ENCODE measurements at regions not wholly inside any gene's neighbourhood (a gene's known extent, or its start where the extent isn't known, plus 50 kb on each side); places are given as distances from the start of the nearest gene placed in this dataset.

DNA sequence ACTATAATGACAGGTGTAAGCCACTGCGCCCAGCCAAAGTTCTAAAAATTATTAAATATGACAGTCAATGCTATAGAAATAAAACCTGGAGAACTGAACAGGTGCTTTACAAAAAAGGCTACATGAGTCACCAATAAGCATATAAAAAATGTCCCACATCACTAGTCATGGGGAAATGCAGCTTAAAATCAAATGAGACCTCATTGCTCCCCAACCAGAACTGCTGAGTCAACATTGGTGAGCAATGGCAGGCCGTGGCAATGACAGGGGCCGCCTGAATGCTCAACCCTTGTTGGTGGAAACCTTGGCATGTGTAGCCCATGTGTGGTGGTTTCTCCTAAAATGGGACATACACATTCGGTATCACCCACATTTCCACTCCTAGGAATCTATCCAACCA lies 352.3 kb upstream of the KLF6 start:
- no peak for DNase-seq (ENCODE audit: extremely low read depth in 1 of 2, low read depth in 1 of 2)

DNA sequence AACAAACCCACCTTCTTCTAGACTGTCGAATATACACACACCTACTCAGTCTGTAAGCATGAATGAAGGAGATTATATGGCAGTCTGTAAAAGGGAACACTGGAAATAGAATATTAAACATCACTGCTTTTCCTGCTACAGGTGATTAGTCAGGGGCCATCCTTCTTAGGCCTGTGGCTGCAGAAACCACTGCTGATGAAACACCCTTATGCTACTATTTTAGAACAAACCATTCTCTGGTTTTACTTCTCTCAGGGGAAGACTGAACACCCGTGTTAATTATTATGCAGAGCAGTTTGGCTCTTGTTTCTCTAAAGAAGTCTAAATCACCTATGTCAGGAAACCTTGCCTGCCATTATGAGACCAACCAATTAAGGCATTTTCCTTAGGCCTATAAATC lies 351.1 kb upstream of the KLF6 start:
- no peak for DNase-seq (ENCODE audit: extremely low read depth in 1 of 2, low read depth in 1 of 2)

DNA sequence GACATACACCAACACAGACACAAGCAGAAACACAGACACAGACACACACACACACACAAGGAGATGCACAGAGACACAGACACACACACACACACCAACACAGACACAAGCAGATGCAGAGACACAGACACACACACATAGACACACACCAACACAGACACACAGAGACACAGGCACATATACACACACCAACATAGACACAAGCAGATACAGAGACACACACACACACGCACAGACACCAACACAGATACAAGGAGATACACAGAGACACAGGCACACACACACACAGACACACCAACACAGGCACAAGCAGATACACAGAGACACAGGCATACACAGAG lies 347.2 kb upstream of the KLF6 start:
- no peak for DNase-seq (ENCODE audit: extremely low read depth in 1 of 2, low read depth in 1 of 2)

DNA sequence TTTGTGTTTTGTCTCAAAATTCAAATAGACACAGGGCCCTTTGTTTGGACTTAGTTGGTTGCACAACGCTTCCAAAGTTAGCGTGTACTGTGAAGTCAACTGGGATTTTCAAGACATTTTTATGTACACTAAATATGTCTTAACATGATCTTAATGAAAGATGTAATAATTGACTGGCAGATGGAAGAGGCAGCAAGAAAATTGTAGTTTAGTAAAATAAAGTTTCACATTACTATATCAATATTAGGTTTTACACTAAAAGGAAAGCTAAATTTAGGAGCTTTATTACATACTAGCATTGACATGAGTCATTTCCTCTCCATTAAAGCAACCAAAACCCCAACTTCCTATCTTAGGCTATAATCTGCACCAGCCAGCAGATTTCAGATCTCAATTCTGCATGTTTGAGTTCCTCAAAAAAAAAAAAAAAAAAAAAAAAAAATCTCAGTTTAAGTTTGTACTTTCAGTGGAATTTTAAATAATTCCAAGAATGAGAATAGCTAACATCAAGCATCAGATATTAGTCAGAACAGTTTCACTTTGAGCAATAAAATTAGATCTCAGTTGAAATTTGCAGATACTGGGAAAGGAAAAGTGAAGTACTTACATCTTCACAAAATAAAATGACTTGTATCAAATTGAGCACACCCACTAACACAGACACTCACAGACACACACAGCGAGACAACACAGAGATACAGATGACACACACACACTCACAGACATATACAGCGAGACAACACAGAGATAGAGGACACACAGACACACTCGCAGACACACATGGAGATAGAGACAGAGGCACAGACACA lies 346.6 kb upstream of the KLF6 start:
- no peak for DNase-seq (ENCODE audit: extremely low read depth in 1 of 2, low read depth in 1 of 2)

DNA sequence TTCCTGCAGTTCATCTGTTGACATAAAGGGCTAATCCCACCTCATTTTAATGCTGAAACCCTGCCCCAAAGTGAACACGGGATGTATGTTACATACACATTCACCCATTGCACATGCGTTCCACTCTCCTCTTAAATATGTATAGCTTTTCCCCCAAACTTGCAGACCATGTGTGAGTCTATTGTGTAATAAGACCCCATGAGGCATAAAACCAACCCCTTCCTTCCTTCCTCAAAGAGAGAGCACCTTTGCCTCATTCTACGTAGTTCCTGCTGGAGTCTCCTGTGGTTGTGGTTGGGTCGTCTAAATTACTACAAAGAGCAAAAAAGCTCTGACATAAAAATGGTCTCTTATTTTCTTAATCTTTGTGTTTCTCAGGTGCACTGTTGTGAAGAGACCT lies 345.7 kb upstream of the KLF6 start:
- DNase-seq (ENCODE audit: extremely low read depth in 1 of 2, low read depth in 1 of 2) = no peak

DNA sequence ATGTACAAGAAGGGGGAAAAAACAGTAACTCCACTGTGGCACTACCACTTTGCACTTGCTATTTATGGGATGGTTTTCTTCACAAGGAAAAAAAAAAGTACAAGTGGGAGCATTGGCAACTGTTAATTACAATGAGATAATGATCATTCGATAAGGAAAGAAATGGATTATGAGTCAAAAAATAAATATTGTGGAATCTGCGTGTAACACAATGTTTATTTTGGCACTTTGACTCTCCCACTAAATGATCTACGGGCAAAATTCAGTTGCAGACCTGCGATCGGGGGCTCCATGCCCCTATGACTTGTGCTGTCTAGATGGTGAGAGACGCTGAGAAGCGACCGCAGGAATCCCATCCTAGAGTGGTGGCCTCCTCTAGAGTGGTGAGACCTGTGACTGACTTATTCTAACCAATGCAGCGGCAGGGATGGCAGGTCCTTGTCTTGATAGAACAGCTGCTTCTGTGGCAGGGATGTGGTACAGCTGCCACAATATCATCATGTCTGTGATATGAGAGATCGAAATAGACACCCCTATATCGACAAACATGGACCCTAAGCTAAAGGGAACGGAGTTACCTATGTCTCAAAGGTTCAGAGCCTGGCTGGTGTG lies 345.0 kb upstream of the KLF6 start:
- DNase-seq (ENCODE audit: extremely low read depth in 1 of 2, low read depth in 1 of 2) = no peak

DNA sequence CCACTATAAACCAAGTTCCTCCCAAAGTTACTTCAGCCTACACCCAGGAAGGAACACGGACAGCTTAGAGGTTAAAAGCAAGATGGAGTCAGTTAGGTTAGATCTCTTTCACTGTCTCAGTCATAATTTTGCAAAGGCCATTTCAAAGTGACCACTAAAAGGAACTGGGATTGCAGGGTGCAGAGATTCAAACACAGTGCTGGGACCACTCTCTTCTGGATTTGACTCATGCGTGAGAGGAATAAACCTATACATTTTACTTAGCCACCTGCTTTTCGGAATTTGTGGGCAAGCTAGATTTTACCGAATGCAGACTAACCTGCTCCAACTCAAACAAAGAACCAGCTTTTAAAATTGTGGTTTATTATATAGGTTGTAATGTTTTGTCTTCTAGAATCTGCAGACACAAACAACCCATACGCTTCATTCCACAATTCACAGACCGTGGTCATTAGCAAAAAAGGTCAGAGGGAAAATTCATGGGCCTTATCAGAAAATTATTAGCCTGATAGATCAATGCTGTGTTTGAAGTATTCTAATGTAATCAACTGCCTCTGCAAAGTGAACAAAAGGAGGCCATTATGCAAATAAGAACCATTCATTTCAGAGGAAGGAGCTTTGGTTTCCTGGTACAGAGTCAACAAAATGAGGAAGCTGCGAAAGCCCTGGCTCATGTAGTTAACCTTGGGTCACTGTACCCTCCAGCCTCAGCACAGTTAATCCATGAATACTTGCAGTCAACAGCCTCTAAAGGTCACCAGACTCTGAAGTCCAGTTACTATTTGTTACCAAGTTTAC lies 342.7 kb upstream of the KLF6 start:
- DNase-seq (ENCODE audit: extremely low read depth in 1 of 2, low read depth in 1 of 2) = no peak

DNA sequence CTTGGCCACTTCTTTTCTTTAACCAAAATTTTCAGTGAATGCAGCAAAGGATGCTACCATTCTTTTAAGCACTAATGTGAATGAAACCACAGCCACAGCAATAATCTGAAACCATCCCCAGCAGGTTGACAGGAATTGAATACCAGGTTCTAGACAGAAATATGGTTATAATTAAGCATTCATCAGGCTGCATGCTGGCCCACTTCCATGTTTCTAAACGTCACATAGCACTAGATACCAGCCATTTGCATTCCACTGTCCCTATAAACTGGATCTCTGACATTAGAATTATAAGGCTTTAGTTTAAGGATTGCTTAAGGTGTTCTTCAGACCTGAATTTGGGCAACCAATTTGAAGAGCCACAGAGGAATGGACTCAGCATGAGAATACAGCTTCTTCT lies 340.8 kb upstream of the KLF6 start:
- no peak for DNase-seq (ENCODE audit: extremely low read depth in 1 of 2, low read depth in 1 of 2)

DNA sequence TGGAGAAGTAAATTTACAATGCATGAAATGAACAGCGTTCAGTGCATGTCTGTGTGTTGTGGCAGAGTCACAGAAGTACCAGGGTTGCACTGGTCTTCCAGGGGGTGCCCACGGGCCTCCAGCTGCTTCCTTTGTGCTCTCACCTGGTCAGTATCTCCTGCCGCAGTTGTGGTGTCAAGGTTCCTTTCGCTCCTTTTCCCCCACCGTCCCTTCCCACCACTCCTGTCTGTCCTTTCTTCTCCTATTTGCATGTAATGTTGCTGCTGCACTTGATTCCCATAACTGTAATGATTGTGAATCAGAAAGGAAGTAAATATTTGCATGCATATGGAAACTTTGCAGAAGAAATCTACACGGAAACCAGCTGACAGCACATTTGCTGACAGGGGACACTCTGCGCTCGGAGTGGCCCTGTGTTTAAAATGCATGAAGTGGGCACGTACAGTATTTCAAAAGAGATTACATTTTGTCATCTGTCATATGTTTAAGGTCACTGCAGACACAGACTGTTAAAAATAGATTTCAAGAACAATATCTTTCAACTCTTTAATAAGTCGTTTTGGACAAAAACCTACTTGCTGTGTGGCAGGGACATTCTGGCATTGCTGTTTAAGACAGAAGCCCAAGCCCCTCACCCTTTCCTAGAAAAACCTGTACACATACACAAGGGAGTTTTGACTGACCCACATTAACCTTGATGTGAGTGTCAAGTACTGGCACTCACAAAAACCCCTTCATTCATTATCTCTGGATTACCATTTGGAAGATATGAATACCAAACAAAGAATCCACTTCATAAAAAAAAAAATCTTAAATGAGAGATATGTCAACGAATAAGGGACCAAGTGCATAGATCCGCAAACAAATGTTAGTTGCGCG lies 336.7 kb upstream of the KLF6 start:
- no peak for DNase-seq (ENCODE audit: extremely low read depth in 1 of 2, low read depth in 1 of 2)

DNA sequence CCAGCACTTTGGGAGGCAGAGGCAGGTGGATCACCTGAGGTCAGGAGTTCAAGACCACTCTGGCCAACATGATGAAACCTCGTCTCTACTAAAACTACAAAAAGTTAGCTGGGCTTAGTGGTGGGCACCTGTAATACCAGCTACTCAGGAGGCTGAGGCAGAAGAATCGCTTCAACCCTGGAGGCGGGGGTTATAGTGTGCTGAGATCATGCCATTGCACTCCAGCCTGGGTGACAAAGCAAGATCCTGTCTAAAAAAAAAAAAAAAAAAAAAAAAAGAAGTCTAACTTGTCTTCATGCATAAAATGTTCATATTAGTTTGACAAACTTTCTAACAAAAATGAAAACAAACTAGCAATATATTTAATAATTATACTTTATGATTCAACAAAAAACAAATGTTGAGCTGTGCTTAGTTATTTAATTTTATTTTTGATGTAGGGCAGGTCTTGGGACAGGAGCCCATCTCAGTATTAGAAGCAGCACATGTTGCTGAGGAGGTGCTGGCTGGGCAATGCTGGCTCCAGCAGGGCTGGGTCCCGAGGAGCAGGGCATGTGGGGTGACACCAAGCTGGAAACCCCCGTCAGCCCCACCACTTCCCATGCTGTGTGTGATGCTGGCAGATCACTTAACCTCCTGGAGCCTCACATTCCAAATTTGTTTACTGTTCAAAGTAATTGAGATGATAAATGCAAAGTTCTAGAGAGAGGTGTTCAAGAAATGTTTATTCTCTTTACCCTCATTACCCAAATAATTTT lies 335.3 kb upstream of the KLF6 start:
- DNase-seq (ENCODE audit: extremely low read depth in 1 of 2, low read depth in 1 of 2) = no peak

DNA sequence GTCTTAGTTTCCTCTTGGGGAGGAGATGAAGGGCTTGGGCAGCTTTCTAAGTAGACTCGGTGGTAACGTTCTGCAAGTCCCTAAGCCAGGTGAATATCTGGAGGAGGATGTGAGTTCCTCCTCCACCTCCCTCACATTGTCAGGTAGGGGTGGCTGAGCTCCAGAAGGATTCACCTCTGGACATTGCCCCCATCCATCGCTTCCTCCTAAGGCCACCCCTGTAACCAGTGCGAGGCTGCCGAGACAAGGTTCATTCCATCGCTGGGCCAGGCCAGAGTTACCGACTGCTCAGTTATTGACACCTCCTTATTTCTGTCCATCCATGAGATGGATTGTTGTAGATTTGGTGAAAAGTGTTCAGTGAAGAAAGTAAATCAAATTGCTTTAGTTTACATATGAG lies 334.1 kb upstream of the KLF6 start:
- DNase-seq (ENCODE audit: extremely low read depth in 1 of 2, low read depth in 1 of 2) = no peak

DNA sequence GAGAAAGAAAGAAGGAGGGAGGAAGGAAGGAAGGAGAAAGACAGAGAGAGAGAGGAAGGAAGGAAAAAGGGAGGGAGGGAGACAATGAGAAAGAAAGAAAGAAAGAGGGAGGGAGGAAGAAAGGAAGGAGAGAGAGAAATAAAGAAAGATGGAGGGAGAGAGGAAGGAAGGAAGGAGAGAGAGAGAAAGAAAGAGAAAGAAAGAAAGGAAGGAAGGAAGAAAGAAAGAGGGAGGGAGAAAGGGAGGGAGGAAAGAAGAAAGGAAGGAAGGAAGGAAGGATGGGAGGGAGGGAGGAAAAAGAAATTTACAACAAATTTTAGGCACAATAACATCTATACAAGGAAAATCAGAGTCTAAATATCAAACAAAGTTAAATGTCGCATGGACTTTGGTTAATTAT lies 332.6 kb upstream of the KLF6 start:
- no peak for DNase-seq (ENCODE audit: extremely low read depth in 1 of 2, low read depth in 1 of 2)

DNA sequence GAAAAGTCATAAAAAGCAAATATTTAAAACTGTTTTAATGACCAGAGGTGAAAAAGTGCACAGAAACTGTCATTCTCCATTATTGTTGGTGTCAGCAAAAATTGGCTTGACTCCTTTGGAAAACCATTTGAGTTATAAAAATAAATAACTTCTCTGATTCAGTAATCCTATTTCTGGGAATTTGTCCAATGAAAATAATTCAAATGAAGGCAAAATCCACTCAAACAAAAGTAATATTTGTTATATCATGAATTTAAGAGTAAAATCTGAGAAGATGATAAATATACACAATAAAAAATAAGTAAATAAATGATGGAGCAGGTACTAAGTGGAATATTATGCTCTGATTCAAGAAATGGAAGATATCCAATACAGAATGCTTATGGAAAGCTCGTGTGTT lies 326.6 kb upstream of the KLF6 start:
- no peak for DNase-seq (ENCODE audit: extremely low read depth in 1 of 2, low read depth in 1 of 2)

DNA sequence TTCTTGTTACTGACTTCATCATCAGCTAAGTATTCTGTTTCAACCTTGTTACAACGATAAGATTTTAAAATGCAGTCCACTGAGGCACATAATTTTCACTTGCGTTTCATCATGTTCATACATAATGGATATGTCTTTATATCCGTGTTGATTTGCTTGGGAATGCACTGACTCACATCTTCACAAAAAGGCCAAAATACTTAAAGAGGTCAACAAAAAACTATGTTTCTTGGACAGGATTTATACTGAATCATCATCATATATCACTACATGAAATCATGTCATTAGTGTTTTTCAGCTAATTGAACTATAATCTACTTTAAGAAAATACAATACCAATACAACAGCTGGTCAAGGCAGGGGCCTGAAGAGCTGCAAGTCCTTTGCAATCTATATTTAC lies 324.5 kb upstream of the KLF6 start:
- DNase-seq (ENCODE audit: extremely low read depth in 1 of 2, low read depth in 1 of 2) = no peak

DNA sequence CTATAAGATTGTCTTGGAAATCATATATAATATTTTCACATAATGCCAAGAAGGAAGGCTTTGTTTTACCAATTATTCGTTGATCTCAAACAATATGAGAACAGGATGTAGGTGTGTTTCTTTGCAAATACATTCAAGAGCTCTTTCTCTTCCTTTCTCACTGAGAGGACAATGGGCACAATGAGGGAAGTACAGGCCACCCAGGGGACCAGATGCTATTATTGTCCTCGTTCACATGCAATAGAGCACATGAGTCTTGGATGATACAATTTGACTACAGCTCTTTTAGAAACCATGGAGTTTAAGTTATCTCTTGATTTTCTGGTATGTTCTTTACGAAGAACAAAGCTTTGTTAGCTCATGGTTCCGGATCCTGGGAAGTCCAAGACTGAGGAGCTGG lies 323.7 kb upstream of the KLF6 start:
- DNase-seq (ENCODE audit: extremely low read depth in 1 of 2, low read depth in 1 of 2) = no peak

DNA sequence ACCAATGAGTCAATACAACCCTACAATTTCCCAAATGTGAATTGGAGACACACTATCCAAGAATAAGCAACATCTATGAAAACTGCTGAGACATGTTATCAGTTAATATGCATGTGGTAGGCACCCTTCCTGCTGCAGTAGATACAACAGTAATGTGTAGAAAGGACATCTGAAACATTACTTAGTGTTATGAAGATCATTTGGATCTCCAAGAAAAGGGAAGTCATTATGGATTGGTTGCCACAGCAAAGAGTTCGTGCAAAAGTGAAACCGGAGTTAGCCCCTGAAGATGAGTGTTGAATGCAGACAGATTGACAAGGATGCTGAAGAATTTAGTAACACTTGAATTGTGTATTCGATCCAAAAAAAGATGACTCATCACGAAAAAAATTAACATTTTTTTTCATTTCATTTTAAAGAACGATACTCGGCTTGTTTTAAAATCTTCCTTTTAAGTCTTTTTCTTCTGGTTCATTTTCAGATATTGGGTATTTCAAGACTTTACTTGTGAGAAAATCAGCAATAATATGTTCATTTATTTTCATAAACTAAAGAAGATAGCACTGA lies 322.4 kb upstream of the KLF6 start:
- no peak for DNase-seq (ENCODE audit: extremely low read depth in 1 of 2, low read depth in 1 of 2)

DNA sequence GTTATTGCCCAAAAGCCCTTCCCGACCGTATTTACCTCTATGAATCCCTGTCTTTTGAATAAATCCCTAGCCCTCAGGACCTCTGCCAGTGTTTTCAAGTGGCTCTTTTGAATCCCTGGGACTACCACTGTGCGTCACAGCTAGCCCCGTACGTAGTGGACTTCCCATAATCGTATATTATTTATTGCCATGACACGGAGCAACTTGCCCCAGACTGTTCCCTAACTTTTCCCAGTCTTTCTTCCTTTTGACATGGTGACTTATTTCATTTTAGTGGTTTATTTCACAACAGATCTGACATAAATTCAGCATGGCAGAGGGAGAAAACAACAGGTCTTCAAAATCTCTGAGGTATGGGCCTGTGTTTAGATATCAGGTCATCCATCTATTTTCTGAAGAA lies 318.6 kb upstream of the KLF6 start:
- DNase-seq (ENCODE audit: extremely low read depth in 1 of 2, low read depth in 1 of 2) = no peak

DNA sequence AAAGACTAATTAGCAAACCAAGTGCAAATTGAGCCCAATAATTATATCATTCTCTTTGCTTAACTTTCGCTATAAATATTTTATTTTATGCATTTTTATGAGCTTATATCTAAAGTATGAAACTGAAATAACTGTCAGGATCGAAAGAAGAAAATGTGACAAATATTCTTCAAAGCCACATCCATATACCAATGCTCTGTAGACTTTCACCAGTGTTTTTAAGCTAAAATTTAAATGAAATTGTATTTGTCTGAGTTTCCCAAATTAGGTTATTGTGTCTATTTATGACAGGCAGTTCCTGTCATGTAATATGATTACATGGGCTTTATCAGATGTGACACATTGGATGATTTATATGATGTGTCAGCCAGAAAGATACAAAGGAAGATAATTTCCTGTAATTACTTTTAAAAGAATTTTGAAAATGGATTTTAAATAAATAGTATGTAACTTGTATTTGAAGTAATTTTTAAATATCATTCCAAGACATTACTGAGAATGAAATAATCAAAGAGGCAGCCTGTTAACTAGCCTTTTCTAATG lies 317.9 kb upstream of the KLF6 start:
- DNase-seq (ENCODE audit: extremely low read depth in 1 of 2, low read depth in 1 of 2) = no peak

DNA sequence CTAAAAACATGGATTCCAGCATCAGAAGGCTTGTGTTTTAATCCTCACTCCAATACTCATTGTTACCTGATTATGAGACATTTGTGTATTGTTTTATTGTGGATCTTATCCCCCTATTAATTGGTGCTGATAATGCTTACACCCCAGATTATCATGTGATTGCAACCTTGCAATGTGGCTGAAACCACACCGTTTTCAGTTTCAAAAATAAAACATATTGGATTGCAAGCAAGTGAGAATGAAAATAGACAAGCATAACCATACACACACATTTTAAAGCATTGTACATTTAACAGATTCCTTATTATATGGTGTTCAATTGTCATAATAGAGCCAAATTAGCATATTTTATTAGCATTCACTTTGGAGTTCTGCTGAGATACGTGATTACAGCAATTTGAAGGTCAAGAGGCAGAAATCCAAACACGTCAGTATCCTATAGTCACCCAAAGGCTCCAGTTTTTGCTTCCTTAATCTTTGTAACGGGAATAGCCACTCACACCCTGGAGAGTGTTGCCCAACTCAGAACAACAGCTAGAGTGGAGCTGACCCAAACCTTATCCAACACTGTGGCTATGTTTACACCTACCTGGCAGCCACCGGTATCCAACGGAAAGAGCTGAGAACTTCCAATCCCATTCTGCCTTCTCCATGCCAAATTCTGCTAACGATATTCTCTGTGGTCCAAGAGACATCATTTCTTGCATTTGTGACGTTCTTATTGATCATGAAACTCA lies 317.1 kb upstream of the KLF6 start:
- DNase-seq (ENCODE audit: extremely low read depth in 1 of 2, low read depth in 1 of 2) = no peak

All from stimulated activated CD8-positive, alpha-beta memory T cell treated with anti-CD3 and anti-CD28 coated beads, Interleukin-7, amount 100 ng/mL, for 48 hours (primary cell).